ENCODE measurements at regions not wholly inside any gene's neighbourhood (a gene's known extent, or its start where the extent isn't known, plus 50 kb on each side); places are given as distances from the start of the nearest gene placed in this dataset.
"Not testable (repeated sequence)": the region's sequence is repeated elsewhere in the genome, so short reads cannot be mapped to it uniquely, and the experiment has no call there.

DNA sequence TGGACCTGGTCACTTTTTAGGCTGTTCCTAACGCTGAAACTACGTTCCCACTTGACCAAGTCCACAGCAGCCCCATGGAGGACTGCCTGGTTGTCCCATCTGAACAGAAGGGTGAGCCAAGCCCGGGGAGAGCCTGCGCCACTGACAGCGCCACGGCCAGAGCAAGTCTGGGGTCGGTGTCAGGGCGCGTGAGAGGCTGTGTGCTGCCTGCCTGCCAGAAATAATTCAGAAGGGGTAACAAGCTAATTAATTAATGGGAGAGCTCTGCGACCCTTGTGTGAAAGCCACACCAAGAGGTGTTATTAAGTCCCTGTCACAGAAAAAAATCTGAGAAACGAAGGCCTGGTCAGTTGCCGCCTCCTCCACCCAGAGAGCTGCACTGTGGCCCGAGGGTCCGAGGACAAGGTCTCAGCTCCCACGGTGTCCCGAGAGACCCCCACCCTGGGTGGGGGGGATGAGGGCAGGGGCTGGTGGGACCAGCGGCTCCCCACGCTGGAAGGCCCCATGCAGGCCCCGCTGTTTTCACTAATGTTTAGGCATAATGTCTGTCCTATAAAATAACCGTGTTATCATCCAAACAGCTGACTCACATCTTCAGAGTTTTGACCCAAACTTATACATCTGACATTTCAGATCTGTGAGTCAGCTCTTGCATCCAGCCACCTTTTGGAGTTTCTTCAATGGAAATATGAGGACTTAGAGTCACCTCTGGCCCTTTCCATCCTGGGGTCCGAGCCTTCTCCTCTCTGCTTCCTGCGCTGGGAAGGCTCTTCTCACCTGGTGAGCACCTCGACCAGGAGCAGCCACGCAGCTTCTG lies 58.5 kb downstream of the DLL1 start:
- no peak for DNase-seq (ENCODE audit: low read depth)

GRCh38 chr6:170231293-170232185 lies 59.3 kb downstream of the DLL1 start:
- DNase-seq (ENCODE audit: low read depth): no peak

DNA sequence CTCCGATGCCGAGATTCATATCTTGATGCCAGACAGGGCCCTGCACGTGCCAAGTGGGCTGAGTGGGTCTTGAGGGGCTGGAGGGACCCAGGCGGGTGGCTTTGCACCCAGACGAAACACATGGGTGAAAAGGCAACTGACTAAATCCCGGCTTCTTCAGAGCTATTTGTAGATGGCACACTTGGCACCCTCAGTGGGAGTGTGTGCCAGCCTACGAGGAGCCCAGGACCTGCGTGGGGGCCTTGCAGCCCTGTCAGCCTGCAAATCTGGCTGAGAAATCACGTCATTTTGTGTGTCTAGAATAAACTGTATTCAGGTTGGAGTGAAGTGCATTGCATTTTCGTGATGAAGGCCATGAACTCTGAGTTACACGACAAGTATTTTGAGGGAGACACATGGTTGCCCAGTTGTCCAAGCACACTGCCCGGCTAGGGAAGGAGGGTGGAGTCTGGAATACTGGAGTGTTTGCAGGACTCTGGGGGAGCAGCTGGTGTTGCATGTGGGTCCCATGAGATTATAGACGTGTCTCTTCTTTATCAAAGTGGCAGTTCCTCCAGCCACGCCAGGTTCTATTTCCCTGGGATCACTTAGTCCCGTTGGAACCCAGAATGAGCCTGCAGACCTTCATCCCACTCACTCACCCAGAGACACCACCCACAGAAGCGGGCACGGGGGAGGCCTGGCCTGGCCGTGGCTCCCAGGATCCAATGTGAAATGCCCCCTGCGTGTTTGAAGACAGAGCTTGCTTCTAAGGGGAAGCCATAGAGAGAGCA lies 60.2 kb downstream of the DLL1 start:
- no peak for DNase-seq (ENCODE audit: low read depth)

DNA sequence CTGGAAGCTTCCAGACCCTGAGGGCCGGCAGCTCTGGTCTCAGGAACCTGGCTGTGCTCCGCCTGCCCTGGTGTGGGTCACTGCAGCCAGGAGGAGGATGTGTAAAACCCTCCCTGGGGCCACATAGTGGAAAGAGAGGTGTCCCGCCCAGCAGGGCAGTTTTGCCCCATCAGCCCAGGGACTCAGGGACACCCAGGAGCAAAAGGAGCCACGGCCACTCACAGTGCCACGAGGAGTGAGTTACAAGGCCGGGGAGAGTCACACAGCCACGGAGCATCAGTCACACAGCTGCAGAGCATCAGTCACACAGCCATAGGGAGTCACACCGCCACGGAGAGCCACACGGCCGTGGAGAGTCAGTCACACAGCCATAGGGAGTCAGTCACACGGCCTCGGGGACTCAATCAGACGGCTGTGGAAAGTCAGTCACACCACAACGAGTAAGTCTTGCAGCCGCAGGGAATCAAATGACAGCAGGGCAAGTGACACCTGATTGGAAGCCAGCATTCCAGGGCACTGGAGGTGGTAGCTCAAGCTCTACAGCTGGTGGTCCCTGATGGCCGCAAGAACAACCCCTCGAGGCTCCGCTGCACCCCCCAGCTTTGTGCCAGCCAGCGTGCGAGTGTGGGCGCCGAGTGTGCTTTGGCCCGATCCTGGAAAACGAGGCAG lies 60.9 kb downstream of the DLL1 start:
- DNase-seq (ENCODE audit: low read depth): no peak

DNA sequence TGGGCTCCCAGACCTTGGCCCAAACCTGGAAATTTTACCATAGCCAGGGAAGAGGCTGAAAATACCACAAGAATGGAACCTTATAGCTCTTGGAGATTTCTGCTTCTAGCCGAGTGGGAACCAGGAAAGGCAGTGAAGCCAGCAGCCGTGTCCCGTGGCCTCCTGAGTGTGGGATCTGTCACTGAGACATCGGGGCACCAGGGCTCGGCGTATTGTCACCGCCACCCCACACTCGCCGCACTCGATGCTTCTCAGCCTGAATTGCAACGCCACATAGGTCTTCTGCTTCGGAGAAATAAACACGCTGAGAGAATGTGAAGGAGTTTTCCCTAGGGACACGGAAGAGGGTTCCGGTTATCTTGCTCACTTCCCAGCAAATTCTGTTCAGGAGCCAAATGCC lies 61.5 kb downstream of the DLL1 start:
- DNase-seq (ENCODE audit: low read depth): no peak

- no peak for DNase-seq (ENCODE audit: low read depth)
Observed at GRCh38 chr6:170228946-170229310, 62.0 kb downstream of the DLL1 start.

- DNase-seq (ENCODE audit: low read depth): no peak
Observed at GRCh38 chr6:170227996-170228945, 62.6 kb downstream of the DLL1 start.

DNA sequence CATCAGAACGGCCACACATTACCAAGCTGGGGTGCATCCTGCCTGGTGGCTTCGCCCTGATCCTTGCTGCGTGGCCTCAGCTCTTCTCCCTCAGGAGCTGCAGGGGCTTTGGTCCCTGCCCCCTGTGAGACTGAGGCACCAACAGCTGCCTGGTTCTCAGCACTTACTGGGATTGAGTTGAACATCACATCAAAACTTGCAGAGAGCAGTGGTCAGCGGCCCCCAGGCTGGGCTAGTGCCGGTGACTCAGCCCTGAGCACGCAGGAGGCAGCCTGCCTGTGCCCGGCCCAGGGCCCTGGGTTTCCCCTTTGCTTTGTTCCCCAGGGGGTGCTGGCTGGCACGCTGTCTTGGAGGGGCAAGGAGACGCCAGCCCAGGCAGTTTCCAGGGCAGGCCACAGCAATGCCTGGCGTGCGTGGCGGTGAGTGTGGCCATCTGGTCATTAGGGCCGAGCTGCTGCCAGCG lies 63.3 kb downstream of the DLL1 start:
- no peak for DNase-seq (ENCODE audit: low read depth)

- DNase-seq (ENCODE audit: low read depth): no peak
Observed at GRCh38 chr6:170226647-170227046, 64.2 kb downstream of the DLL1 start.

DNA sequence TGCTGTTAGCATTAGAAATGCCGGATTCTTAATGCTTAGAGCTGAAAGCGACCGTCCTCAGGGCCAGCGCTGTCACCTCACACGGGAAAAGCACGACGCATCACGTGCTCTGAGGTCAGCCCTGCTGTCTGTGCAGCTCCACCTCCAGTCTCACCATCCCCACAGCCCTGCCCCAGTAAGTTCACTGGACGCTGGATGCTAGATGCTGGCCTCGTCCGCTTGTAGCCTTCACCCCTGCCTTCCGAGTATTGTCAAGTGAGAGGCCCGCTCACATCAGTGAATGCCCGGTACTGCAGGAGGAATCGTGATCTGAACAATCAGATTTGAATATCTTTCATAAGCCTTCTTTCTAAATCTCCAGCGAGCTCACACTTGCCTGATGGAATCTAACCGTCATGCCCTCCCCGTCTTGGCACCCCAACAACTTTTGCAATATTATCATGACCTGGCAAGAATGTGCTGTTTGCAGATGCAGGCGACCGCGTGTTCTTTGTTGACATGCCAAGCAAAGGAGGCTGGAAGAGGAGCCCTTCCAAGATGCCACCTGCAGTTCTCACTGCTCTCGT lies 64.9 kb downstream of the DLL1 start:
- no peak for DNase-seq (ENCODE audit: low read depth)

DNA sequence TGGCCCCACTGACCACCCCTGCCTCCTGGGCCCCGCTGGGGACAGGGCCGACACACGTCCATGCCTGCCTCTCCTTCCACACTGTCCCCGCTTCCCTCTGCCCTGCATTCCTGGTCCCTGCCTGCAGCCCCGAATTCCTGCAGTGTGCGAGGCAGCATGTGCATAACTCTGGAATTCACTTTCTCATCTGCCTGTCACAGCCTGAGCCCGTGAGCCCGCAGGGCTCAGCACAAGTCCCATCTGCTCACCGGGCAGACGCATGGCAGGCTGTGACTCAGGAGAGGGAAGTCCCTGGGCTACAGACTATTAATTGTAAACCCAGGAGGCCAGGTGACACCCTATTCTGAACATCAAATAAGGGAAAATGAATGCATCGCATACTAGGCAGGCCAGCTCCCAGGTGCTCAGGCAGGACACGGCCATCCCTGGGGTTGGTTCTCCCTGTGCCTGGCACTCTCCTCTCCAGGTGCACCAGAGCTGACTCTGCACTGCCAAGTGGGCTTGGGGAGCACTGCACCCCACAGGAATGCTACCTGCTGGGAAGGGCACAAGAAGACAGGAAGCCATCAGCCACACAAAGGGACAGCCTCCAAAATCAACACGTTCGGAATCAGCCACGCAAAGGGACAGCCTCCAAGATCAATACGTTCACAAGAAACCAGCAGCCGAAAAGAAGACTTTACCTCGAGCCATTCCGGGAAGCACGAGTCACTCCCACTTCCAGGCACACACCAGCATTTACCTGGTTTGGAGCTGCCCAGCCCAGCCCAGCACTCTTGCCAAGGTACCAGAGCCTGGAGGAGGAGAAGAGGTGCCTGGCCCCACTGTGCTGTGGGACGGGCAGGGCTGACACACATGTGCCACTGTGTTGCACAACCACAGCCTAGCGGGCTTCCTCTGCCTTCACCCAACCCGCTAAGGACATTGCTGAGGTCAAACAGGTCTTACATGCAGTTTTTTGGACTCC lies 65.9 kb downstream of the DLL1 start:
- no peak for DNase-seq (ENCODE audit: low read depth)

DNA sequence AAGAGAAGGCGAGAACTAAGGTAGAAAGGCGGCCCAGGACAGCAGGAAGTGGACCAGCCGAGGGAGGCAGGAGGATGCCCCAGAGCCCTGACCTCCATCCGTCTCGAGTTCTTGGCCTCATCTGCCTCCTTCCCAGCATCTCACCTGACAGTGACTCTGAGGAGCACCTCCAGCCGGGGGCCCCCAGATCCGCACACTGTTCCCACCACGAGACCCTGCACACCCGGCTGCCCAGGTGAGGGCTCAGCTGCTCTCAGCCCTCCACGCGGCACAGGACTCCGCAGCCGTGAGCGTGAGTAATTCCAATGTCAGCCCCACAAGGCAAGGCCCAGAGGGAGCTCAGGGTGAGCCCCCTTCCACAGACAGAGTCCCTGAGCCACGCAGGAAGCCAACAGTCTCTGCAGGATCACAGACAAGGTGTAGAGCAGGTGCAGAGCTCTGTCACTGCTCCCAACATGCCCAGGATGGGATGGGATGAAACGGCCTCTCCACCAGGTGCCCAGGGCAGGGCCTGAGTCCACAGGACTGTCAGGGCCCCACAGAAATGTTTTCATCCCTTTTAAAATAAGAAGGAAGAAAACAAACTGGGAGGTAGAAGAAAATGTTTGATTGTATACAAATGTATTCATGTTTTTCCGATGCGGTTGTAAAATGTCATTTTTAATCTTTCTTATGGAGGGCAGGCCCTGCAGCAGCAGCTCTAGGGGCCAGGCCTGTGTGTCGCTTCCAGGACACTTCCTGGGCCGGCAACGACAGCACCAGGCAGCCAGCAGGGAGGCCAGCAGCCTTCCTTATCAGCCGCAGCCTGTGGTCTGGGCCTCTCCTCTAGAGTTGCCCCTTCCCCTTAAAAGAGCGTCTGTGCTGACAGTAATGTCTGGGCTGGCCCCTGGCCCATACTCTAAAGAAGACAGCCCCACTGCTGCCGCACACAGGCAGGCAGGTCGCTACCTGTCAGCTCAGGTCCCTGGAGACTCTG lies 66.9 kb downstream of the DLL1 start:
- DNase-seq (ENCODE audit: low read depth): no peak

DNA sequence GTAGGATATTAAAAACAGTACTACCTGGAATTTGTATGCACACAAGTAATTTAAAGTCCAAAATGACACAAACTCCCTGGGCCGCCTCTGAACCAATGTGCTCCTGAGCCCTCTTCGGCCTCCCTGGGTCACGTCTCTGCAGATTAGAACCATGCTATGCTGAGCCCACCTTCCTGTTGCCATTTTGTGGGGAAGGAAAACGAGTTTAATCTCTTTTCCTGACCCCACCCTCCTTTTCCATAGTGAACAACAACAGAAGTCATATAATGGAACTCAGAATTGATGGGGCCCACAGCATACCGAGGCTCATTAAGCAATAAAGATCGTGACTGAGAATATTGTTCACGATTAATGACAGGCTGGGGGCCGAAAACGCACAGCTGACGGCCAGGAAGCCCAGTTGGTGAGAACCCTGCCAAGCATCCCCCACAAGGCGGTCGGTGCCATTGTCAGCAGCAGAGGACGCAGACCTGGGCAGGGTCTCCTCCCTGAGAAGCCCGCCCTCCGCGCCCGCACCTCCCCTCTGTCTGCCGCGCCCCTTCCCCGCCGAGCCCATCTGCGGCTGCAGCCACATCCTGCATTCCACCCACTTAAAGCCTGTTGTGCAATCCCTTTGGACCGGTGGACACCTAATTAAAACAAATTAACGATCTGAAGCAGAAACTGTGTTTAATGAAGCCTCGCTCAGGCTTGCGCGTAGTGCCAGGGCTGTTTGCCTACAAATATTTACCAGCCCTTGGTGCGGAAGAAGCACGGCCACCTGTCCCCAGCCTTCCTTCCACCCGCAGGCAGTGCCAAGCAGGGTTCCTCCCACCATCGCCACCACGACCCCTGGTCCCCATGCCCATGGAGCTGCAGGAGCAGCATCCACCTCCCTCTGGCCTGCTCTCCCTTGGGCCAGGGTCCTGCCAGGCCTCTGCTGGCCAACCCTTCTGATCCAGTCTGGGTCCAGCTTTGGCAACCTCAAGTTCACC lies 68.1 kb downstream of the DLL1 start:
- no peak for DNase-seq (ENCODE audit: low read depth)

- no peak for DNase-seq (ENCODE audit: low read depth)
Observed at GRCh38 chr6:170221753-170222400, 69.0 kb downstream of the DLL1 start.

DNA sequence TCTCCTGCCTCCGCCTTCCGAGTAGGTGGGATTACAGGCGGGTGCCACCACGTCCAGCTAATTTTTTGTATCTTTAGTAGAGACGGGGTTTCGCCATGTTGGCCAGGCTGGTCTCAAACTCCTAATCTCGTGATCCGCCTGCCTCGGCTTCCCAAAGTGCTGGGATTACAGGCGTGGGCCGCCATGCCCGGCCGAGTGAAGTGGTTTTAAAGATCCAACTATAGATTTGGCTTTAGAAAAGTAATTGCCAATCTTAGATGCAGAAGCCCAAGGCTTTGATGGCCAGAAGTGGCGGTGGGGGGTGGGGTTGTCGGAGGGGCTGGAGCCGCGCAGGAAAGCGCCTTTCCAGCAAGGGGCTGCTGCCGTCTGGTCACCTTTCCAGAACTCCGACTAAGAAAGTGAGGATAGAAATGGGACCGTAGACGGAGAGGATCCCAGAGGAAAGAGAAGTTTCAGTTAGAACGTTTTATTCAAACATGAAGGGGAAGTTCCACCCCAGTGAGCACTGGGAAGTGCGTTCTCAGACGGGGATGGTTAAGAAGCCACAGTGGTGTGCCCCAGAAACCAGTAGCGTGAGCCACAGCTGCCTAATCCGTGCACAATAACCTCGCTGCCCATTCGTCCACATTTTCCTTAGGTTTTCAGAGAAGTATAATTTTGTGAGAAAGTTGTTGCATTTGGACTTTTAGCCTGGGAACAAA lies 69.7 kb downstream of the DLL1 start:
- DNase-seq (ENCODE audit: low read depth): no peak

- DNase-seq (ENCODE audit: low read depth): not testable (repeated sequence)
Observed at GRCh38 chr6:170213637-170214018, 77.2 kb downstream of the DLL1 start.

Data from stimulated activated CD8-positive, alpha-beta memory T cell treated with anti-CD3 and anti-CD28 coated beads, Interleukin-12 subunit alpha, Interleukin-12 subunit beta, amount 100 ng/mL, for 4 hours (primary cell).